ENCODE measurements at regions not wholly inside any gene's neighbourhood (a gene's known extent, or its start where the extent isn't known, plus 50 kb on each side); places are given as distances from the start of the nearest gene placed in this dataset.

DNA sequence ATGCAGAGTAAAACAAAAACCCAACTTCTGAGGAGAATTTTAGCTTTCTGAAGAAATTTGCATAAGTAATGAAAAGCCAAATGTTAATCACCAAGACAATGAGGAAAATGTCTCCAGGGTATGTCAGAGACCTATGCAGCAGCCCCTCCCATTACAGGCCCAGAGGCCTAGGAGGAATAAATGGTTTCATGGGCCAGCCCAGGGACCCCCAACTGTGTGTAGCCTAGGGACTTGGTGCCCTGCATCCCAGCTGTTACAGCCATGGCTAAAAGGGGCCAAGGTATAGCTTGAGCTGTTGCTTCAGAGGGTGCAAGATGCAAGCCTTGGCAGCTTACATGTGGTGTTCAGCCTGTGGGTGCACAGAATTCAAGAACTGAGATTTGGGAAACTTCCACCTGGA, 1256.9 kb upstream of the PIK3C3 start:
- TF ChIP-seq CTCF (conservative IDR thresholded peaks at IDR 0.05 in 1 of 2, IDR thresholded peaks at IDR 0.05 in 1 of 2; ENCODE audit: extremely low read depth in 1 of 2, insufficient read depth in 1 of 2, low read depth in 1 of 2, low read length in 2 of 2), result no peak
- TF ChIP-seq EZH2 (IDR thresholded peaks at IDR 0.05; ENCODE audit: borderline replicate concordance, low read length), result no peak
